ENCODE measurements at regions not wholly inside any gene's neighbourhood (a gene's known extent, or its start where the extent isn't known, plus 50 kb on each side); places are given as distances from the start of the nearest gene placed in this dataset.

GRCh38 chr7:20554072-20554471 lies 61.4 kb upstream of the ABCB5 start:
- TF ChIP-seq CTCF (IDR thresholded peaks at IDR 0.05) (no peak), POLR2A (IDR thresholded peaks at IDR 0.05) (no peak)

All from esophagus squamous epithelium (tissue), 4 donors.